ENCODE measurements at regions not wholly inside any gene's neighbourhood (a gene's known extent, or its start where the extent isn't known, plus 50 kb on each side); places are given as distances from the start of the nearest gene placed in this dataset.

GRCh38 chr20:39713076-39713840 is 751.1 kb downstream of the DHX35 start:
- TF ChIP-seq, protein P1, sequence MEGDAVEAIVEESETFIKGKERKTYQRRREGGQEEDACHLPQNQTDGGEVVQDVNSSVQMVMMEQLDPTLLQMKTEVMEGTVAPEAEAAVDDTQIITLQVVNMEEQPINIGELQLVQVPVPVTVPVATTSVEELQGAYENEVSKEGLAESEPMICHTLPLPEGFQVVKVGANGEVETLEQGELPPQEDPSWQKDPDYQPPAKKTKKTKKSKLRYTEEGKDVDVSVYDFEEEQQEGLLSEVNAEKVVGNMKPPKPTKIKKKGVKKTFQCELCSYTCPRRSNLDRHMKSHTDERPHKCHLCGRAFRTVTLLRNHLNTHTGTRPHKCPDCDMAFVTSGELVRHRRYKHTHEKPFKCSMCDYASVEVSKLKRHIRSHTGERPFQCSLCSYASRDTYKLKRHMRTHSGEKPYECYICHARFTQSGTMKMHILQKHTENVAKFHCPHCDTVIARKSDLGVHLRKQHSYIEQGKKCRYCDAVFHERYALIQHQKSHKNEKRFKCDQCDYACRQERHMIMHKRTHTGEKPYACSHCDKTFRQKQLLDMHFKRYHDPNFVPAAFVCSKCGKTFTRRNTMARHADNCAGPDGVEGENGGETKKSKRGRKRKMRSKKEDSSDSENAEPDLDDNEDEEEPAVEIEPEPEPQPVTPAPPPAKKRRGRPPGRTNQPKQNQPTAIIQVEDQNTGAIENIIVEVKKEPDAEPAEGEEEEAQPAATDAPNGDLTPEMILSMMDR (IDR thresholded peaks at IDR 0.05) = no peak
- no peak for TF ChIP-seq POLR2A (IDR thresholded peaks at IDR 0.05)

Data from body of pancreas (tissue), 4 donors.